ENCODE measurements at regions not wholly inside any gene's neighbourhood (a gene's known extent, or its start where the extent isn't known, plus 50 kb on each side); places are given as distances from the start of the nearest gene placed in this dataset.

- H3K9me3 Mint-ChIP-seq = peaks cover 11% of the 10 kb centered on the region
- no peak overlapping the region for H3K27ac Mint-ChIP-seq
- no peak overlapping the region for H3K4me3 Mint-ChIP-seq
Measured at GRCh38 chr12:97995559-97995958, 519.8 kb upstream of the TMPO start.

DNA sequence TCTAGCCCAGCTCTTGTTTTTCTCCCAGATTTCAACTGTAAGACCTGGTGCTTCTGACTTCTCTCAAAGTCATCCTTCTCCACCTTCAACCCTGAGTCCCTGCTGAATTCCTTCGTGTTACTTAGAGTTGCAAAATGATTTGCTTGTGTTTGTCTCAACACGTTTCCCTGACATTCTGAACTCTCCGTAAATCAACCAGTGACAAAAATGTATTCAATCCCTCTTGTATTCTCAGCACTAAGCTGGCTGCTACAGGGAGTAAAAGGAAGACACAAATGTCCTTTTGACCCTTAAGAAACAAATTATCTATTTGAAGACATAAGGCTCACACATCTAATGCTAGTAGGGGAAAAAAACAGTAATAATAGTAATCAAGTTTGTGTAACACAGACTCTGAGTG lies 514.0 kb upstream of the TMPO start:
- H3K4me1 Mint-ChIP-seq = no peaks in the 10 kb centered on the region
- H3K27me3 Mint-ChIP-seq = peaks cover 11% of the 10 kb centered on the region
- no peak overlapping the region for H3K27ac Mint-ChIP-seq
- no peaks in the 10 kb centered on the region for H3K9me3 Mint-ChIP-seq
- H3K36me3 Mint-ChIP-seq = no peaks in the 10 kb centered on the region
- H3K4me3 Mint-ChIP-seq = no peak overlapping the region

More at GRCh38 chr12:97995559-97995958, 519.8 kb upstream of the TMPO start:
- Mint-ChIP-seq H3K27me3 (peaks cover 3% of the 10 kb centered on the region), H3K4me1 (no peaks in the 10 kb centered on the region), H3K36me3 (no peaks in the 10 kb centered on the region)

DNA sequence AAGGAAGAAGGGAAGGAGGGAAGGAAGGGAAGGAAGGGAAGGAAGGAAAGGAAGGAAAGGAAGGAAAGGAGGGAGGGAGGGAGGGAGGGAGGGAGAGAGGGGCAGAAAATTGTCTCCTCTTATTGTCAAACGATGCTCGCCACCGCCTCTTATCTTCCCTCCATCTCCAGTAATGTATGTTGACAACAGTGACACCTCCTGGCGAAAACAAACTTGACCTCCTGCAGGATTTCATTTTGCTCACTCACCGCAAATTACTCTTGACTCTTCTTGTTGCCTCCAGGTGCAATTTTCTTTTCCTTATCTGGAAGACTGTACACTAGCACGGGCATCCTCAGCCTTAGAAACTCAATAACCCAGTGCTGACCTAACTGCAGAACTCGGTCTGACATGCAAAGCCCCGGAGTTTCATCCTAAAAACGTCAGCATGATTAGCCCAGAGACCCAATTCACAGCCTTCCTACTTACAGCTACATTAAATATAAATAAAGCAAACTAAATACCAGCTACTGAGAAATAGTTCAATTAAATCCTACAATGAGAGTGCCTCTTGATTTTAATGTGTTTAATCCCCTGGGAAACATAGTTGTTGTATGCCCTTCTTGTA lies 512.4 kb upstream of the TMPO start:
- Mint-ChIP-seq H3K4me3 (no peak overlapping the region), H3K9me3 (no peaks in the 10 kb centered on the region), H3K36me3 (no peaks in the 10 kb centered on the region), H3K4me1 (no peaks in the 10 kb centered on the region), H3K27me3 (peaks cover 14% of the 10 kb centered on the region), H3K27ac (no peak overlapping the region)

- Mint-ChIP-seq H3K4me3 (no peak overlapping the region), H3K27ac (no peak overlapping the region)
Measured at GRCh38 chr12:98007963-98008362, 507.4 kb upstream of the TMPO start.

GRCh38 chr12:98013560-98013959 lies 501.8 kb upstream of the TMPO start:
- no peaks in the 10 kb centered on the region for H3K27me3 Mint-ChIP-seq
- H3K27ac Mint-ChIP-seq = no peak overlapping the region

More at GRCh38 chr12:98007963-98008362, 507.4 kb upstream of the TMPO start:
- no peaks in the 10 kb centered on the region for H3K9me3 Mint-ChIP-seq
- peaks cover 6% of the 10 kb centered on the region for H3K27me3 Mint-ChIP-seq
- H3K36me3 Mint-ChIP-seq = no peaks in the 10 kb centered on the region
- no peaks in the 10 kb centered on the region for H3K4me1 Mint-ChIP-seq

DNA sequence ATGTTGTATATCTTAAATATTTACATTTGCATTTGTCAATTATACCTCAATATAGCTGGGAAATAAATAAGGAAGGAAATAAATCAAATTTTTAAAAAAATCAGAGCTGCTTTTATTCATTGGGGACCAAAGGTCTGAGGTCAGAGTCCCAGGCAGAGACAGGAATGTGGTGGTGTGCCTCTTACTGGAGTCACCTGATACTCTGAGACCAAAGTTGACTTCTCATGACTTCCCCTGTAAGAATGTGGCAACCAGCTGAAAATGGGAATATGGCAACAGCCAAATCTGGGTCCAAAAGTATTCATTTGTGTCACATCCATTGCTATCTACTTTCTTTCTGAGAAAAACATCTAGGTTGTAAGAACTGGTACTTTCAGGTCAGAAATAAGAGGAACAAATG lies 496.6 kb upstream of the TMPO start:
- Mint-ChIP-seq H3K9me3 (peaks cover 8% of the 10 kb centered on the region), H3K27ac (no peak overlapping the region), H3K4me1 (no peaks in the 10 kb centered on the region), H3K36me3 (no peaks in the 10 kb centered on the region), H3K27me3 (no peaks in the 10 kb centered on the region), H3K4me3 (no peak overlapping the region)

More at GRCh38 chr12:98013560-98013959, 501.8 kb upstream of the TMPO start:
- Mint-ChIP-seq H3K4me3 (no peak overlapping the region), H3K36me3 (no peaks in the 10 kb centered on the region), H3K9me3 (peaks cover 9% of the 10 kb centered on the region), H3K4me1 (no peaks in the 10 kb centered on the region)

- H3K27ac Mint-ChIP-seq = no peak overlapping the region
- no peaks in the 10 kb centered on the region for H3K9me3 Mint-ChIP-seq
- no peak overlapping the region for H3K4me3 Mint-ChIP-seq
- no peaks in the 10 kb centered on the region for H3K36me3 Mint-ChIP-seq
- no peaks in the 10 kb centered on the region for H3K4me1 Mint-ChIP-seq
- no peaks in the 10 kb centered on the region for H3K27me3 Mint-ChIP-seq
Measured at GRCh38 chr12:98020376-98020775, 495.0 kb upstream of the TMPO start.

GRCh38 chr12:98022961-98023360 lies 492.4 kb upstream of the TMPO start:
- H3K27ac Mint-ChIP-seq = no peak overlapping the region
- no peaks in the 10 kb centered on the region for H3K36me3 Mint-ChIP-seq
- H3K27me3 Mint-ChIP-seq = no peaks in the 10 kb centered on the region
- no peaks in the 10 kb centered on the region for H3K9me3 Mint-ChIP-seq
- no peaks in the 10 kb centered on the region for H3K4me1 Mint-ChIP-seq
- no peak overlapping the region for H3K4me3 Mint-ChIP-seq

GRCh38 chr12:98037401-98038140 lies 477.8 kb upstream of the TMPO start:
- Mint-ChIP-seq H3K36me3 (no peaks in the 10 kb centered on the region), H3K27ac (no peak overlapping the region), H3K4me3 (no peak overlapping the region), H3K4me1 (no peaks in the 10 kb centered on the region), H3K9me3 (peaks cover 8% of the 10 kb centered on the region), H3K27me3 (no peaks in the 10 kb centered on the region)

- H3K27me3 Mint-ChIP-seq = no peaks in the 10 kb centered on the region
- peaks cover 8% of the 10 kb centered on the region for H3K9me3 Mint-ChIP-seq
- H3K4me3 Mint-ChIP-seq = no peak overlapping the region
- H3K36me3 Mint-ChIP-seq = no peaks in the 10 kb centered on the region
- no peaks in the 10 kb centered on the region for H3K4me1 Mint-ChIP-seq
- H3K27ac Mint-ChIP-seq = no peak overlapping the region
Measured at GRCh38 chr12:98042668-98043067, 472.7 kb upstream of the TMPO start.

DNA sequence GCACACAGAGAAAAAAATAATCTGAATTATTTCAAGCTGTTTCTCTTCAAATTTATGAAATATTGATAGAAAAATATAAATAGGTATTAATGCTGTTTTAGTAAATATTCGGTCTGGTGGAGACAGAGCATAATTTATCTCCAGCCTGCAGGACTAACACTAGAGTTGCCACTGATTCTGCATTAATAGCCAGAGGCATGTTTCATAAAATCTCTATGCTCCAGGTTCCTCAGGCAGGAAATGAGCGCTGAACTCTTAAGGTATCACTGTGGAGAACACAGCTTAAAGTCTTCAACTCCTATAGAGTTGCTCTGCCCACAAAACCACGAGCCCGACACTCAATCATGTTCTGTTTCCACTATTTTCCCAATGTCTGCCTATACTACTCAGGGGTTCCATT lies 470.0 kb upstream of the TMPO start:
- Mint-ChIP-seq H3K9me3 (no peaks in the 10 kb centered on the region), H3K27me3 (no peaks in the 10 kb centered on the region), H3K4me1 (no peaks in the 10 kb centered on the region), H3K4me3 (no peak overlapping the region), H3K27ac (no peak overlapping the region), H3K36me3 (no peaks in the 10 kb centered on the region)

- Mint-ChIP-seq H3K36me3 (no peaks in the 10 kb centered on the region), H3K27me3 (peaks cover 1% of the 10 kb centered on the region), H3K27ac (no peak overlapping the region), H3K4me1 (no peaks in the 10 kb centered on the region), H3K9me3 (no peaks in the 10 kb centered on the region), H3K4me3 (no peak overlapping the region)
Measured at GRCh38 chr12:98048326-98048725, 467.1 kb upstream of the TMPO start.

DNA sequence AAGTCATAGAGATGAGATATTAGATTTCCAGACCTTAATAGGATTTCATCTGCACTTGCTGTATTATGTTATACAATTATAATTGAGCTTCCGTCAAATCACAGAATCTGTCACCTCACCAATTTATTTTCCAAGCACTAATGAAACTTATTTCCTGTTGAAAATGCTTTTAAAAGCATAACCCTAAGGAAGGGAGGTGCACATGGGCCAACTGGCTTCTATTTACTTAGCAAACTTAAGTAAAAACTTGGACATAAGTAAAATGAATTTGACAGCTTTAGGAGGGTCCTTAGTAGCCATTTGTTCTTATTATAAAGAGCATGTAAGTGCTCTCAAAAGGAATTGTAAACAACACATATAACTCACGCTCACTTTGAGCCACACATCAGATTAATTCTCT lies 462.2 kb upstream of the TMPO start:
- H3K27ac Mint-ChIP-seq = no peak overlapping the region
- no peaks in the 10 kb centered on the region for H3K4me1 Mint-ChIP-seq
- H3K27me3 Mint-ChIP-seq = peaks cover 1% of the 10 kb centered on the region
- no peaks in the 10 kb centered on the region for H3K36me3 Mint-ChIP-seq
- no peak overlapping the region for H3K4me3 Mint-ChIP-seq
- no peaks in the 10 kb centered on the region for H3K9me3 Mint-ChIP-seq

DNA sequence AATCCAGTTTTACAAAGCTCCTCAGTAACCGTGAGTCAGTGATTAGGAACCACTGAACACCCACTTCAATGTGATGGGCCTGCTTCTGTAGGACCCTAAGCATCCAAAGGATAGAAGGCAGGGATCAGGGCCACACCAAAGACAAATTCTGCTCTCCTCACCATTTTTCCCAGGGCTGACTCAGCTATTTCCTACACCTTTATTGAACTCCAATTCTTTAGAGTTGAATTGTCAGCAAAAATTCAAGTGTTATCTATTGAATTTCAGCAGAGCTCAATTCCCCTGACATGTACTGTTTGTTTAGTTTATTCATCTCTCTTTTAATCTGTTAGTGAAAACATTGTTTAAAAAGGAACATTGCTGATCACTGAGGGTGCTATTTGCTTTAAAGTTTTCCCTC lies 457.7 kb upstream of the TMPO start:
- Mint-ChIP-seq H3K27ac (no peak overlapping the region), H3K4me1 (no peaks in the 10 kb centered on the region), H3K36me3 (no peaks in the 10 kb centered on the region), H3K9me3 (no peaks in the 10 kb centered on the region), H3K4me3 (no peak overlapping the region), H3K27me3 (peaks cover 1% of the 10 kb centered on the region)

- H3K4me3 Mint-ChIP-seq = no peak overlapping the region
- H3K27me3 Mint-ChIP-seq = peaks cover 1% of the 10 kb centered on the region
- H3K4me1 Mint-ChIP-seq = no peaks in the 10 kb centered on the region
- H3K9me3 Mint-ChIP-seq = no peaks in the 10 kb centered on the region
- H3K36me3 Mint-ChIP-seq = no peaks in the 10 kb centered on the region
- H3K27ac Mint-ChIP-seq = no peak overlapping the region
Measured at GRCh38 chr12:98058213-98058612, 457.2 kb upstream of the TMPO start.

DNA sequence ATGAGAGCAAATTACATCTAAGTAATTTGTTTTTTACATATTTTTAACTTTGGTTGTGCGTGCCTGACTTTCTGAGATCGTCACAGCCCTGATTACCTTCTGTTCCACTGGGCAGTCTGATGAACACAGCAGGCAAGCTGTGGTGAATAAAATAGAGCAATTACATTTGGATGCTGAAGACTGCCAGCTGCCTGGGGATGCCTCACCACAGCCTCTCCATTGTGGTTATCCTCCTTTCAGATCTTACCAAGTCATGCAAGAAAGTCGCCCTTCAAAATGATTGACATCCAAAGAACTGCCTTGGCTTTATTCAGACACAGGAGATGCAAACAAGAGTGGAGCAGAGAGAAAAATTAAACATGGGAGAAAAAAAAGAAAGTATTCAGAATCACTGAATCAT lies 456.6 kb upstream of the TMPO start:
- no peaks in the 10 kb centered on the region for H3K9me3 Mint-ChIP-seq
- H3K4me3 Mint-ChIP-seq = no peak overlapping the region
- no peaks in the 10 kb centered on the region for H3K4me1 Mint-ChIP-seq
- peaks cover 1% of the 10 kb centered on the region for H3K27me3 Mint-ChIP-seq
- H3K36me3 Mint-ChIP-seq = no peaks in the 10 kb centered on the region
- no peak overlapping the region for H3K27ac Mint-ChIP-seq

All from activated naive CD4-positive, alpha-beta T cell treated with anti-CD3 and anti-CD28 coated beads, Interleukin-2, amount 50 U/mL, for 24 hours (primary cell).